ENCODE measurements at regions not wholly inside any gene's neighbourhood (a gene's known extent, or its start where the extent isn't known, plus 50 kb on each side); places are given as distances from the start of the nearest gene placed in this dataset.

GRCh38 chr1:56113679-56114078, 465.7 kb downstream of the PLPP3 start:
- Histone ChIP-seq H3K27me3 (no peaks in the 10 kb centered on the region), H3K4me1 (no peaks in the 10 kb centered on the region), H3K36me3 (no peaks in the 10 kb centered on the region), H3K9me3 (peaks cover 0 to 15% of the 10 kb centered on the region in 2 donors), H3K27ac (no peak overlapping the region), H3K4me3 (no peak overlapping the region)
- TF ChIP-seq, protein P1, sequence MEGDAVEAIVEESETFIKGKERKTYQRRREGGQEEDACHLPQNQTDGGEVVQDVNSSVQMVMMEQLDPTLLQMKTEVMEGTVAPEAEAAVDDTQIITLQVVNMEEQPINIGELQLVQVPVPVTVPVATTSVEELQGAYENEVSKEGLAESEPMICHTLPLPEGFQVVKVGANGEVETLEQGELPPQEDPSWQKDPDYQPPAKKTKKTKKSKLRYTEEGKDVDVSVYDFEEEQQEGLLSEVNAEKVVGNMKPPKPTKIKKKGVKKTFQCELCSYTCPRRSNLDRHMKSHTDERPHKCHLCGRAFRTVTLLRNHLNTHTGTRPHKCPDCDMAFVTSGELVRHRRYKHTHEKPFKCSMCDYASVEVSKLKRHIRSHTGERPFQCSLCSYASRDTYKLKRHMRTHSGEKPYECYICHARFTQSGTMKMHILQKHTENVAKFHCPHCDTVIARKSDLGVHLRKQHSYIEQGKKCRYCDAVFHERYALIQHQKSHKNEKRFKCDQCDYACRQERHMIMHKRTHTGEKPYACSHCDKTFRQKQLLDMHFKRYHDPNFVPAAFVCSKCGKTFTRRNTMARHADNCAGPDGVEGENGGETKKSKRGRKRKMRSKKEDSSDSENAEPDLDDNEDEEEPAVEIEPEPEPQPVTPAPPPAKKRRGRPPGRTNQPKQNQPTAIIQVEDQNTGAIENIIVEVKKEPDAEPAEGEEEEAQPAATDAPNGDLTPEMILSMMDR (IDR thresholded peaks at IDR 0.05), result no peak
- DNase-seq (ENCODE audit: low spot score), result no peak

- H3K9me3 ChIP-seq, result peaks cover 0 to 25% of the 10 kb centered on the region in 2 donors
- no peaks in the 10 kb centered on the region for H3K4me1 ChIP-seq
- no peaks in the 10 kb centered on the region for H3K27me3 ChIP-seq
- TF ChIP-seq, protein P1 (IDR thresholded peaks at IDR 0.05), result no peak
- no peak for DNase-seq (ENCODE audit: low spot score)
- no peak overlapping the region for H3K27ac ChIP-seq
- no peak overlapping the region for H3K4me3 ChIP-seq
- H3K36me3 ChIP-seq, result no peaks in the 10 kb centered on the region
Observed at GRCh38 chr1:56107275-56107638, 472.1 kb downstream of the PLPP3 start.

GRCh38 chr1:56106531-56107274, 472.7 kb downstream of the PLPP3 start:
- Histone ChIP-seq H3K36me3 (no peaks in the 10 kb centered on the region), H3K27ac (no peak overlapping the region), H3K4me3 (no peak overlapping the region), H3K4me1 (no peaks in the 10 kb centered on the region), H3K9me3 (peaks cover 0 to 20% of the 10 kb centered on the region in 2 donors), H3K27me3 (no peaks in the 10 kb centered on the region)
- TF ChIP-seq, protein P1 (IDR thresholded peaks at IDR 0.05), result no peak
- no peak for DNase-seq (ENCODE audit: low spot score)

- no peak for DNase-seq (ENCODE audit: low spot score)
- Histone ChIP-seq H3K36me3 (no peaks in the 10 kb centered on the region), H3K9me3 (peaks cover 0 to 14% of the 10 kb centered on the region in 2 donors), H3K4me1 (no peaks in the 10 kb centered on the region), H3K4me3 (no peak overlapping the region), H3K27me3 (no peaks in the 10 kb centered on the region), H3K27ac (no peak overlapping the region)
- TF ChIP-seq, protein P1 (IDR thresholded peaks at IDR 0.05), result no peak
Observed at GRCh38 chr1:56105397-56105796, 474.0 kb downstream of the PLPP3 start.

- H3K27ac ChIP-seq, result no peak overlapping the region
- no peaks in the 10 kb centered on the region for H3K4me1 ChIP-seq
- peaks cover 0 to 10% of the 10 kb centered on the region in 2 donors for H3K9me3 ChIP-seq
- H3K36me3 ChIP-seq, result no peaks in the 10 kb centered on the region
- TF ChIP-seq, protein P1 (IDR thresholded peaks at IDR 0.05), result no peak
- H3K27me3 ChIP-seq, result no peaks in the 10 kb centered on the region
- no peak overlapping the region for H3K4me3 ChIP-seq
- no peak for DNase-seq (ENCODE audit: low spot score)
Observed at GRCh38 chr1:56099766-56100265, 479.5 kb downstream of the PLPP3 start.

DNA sequence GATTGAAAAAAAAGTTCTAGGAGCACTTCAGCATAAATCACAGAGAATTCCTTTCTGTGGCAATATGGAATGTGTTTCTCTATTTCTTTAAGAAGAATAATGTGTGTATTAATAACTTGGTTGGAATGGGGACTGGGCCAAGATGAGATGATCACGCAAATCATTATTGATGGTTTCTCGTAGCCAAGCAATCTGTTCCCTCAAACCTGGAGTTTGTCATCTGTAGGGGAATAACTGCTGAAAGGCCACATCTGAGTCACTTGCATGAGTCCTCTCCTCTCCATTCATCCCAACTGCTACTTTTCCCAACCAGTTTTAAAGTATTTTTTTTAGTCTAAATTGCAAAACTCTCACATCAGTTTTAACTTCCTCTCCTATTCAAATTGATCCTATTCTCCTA, 480.4 kb downstream of the PLPP3 start:
- no peaks in the 10 kb centered on the region for H3K4me1 ChIP-seq
- TF ChIP-seq, protein P1 (IDR thresholded peaks at IDR 0.05), result no peak
- H3K27ac ChIP-seq, result no peak overlapping the region
- DNase-seq (ENCODE audit: low spot score), result no peak
- H3K4me3 ChIP-seq, result no peak overlapping the region
- H3K36me3 ChIP-seq, result no peaks in the 10 kb centered on the region
- no peaks in the 10 kb centered on the region for H3K27me3 ChIP-seq
- H3K9me3 ChIP-seq, result peaks cover 0 to 1% of the 10 kb centered on the region in 2 donors
